GM20000 (cell line): ENCODE measurements at regions not wholly inside any gene's neighbourhood (a gene's known extent, or its start where the extent isn't known, plus 50 kb on each side); places are given as distances from the start of the nearest gene placed in this dataset.

ENCODE experiments used
- DNase-seq: peaks from one replicate; pipeline ENCODE4 v3.0.0; 2012; ENCODE audit warnings: low spot score
- TF ChIP-seq, protein P1 (sequence below): IDR thresholded peaks from 2 replicates; pipeline ENCODE4 v1.5.1; 2012; ENCODE audit warnings: mild to moderate bottlenecking, control low read depth; ENCODE audit errors: extremely low read depth, missing control alignments

DNA sequence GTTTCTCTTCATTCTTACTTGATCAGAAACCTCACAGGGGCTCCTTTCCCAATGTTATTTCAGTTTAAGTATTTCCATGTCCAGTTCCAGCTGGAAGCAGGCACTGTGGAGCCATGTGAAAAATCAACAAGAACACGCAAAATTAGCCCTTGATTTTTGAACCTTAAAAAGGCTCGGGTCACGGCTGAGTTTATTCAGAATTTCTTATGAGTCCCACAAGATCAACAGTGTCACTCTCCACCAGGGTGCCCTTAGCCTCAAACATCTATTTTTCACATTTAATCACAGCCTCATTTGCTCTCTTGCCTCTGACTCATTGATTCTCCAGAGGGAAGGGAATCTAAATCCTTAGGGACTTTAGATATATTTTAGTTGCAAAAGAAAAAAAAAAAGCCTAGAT lies 157.7 kb upstream of the AVPR1A start:
- TF ChIP-seq, protein P1, sequence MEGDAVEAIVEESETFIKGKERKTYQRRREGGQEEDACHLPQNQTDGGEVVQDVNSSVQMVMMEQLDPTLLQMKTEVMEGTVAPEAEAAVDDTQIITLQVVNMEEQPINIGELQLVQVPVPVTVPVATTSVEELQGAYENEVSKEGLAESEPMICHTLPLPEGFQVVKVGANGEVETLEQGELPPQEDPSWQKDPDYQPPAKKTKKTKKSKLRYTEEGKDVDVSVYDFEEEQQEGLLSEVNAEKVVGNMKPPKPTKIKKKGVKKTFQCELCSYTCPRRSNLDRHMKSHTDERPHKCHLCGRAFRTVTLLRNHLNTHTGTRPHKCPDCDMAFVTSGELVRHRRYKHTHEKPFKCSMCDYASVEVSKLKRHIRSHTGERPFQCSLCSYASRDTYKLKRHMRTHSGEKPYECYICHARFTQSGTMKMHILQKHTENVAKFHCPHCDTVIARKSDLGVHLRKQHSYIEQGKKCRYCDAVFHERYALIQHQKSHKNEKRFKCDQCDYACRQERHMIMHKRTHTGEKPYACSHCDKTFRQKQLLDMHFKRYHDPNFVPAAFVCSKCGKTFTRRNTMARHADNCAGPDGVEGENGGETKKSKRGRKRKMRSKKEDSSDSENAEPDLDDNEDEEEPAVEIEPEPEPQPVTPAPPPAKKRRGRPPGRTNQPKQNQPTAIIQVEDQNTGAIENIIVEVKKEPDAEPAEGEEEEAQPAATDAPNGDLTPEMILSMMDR: no peak
- DNase-seq: no peak

DNA sequence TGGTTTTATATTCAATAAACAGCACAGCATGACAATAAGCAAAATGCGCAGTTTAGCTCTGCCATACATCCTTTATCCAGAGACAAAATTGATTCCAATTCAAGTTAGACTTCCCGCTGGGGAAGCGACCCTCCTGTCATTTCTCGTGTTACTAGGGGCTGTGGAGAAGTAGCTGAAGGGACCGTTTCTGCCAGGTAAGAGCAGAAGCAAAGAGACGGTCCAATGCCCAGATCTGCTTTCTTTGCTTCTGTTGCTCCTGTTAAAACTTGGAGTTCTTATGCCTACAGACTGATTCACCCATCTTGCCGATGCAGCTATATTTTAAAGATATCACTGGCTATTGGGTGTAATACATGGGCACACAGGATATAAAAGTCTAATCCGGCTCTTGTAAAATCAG lies 156.8 kb upstream of the AVPR1A start:
- TF ChIP-seq, protein P1: no peak
- DNase-seq: no peak

DNA sequence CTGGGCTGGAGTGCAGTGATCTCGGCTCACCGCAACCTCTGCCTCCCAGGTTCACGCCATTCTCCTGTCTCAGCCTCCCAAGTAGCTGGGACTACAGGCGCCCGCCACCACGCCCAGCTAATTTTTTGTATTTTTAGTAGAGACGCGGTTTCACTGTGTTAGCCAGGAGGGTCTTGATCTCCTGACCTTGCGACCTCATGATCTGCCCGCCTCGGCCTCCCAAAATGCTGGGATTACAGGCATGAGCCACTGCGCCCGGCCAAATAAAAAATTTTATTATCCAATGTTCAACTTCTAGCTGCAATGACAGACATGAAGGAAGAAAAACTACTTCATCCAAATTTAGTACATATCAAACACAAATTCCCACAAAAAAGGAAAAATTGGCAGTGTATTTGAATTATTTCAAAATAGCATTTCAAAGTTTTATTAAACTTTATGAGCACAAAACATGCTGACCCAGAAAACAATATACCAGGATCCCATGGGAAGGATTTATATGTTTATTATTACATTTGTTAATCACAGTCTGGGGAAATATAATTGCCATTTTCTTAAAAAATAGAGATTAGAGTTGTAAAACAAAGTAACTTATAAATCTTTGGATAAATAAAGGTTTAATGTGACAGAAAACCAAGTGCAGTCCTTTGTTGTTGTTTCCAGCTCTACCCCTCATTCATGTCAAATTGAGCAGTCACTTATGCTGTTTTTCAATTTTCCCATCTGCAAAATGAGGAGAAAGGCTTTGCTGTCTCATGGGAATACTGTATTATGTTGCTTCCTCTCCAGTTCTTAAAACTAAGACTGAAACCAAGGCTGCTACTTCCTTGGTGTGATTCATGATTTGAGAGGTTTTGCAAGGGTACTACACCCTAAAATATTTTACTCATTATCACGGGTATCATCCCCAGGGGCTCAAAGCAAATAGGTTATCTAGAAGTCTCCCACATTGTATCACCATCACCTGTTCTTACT lies 155.2 kb upstream of the AVPR1A start:
- no peak for DNase-seq
- TF ChIP-seq, protein P1: no peak

DNA sequence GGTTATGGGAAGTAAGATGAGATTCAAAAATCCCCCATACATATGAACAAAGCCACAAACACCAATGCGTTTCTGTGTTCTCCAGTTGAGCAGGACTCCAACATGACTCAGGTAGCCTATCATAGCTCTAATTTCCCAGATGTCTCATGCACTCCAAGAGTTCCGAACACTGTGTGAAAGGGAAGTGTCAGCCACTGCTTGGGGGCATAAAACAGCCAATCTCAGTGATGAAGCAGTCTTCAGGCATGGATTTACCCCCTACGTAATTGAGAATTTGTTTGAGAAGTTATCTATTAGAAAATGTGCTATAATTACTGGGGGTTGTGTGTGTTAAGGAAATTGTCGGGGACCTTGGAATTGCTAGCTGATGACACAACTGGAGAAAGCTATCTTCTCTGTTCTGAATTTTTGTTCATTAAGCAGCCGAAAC lies 153.9 kb upstream of the AVPR1A start:
- peak; percentile 8 for DNase-seq
- TF ChIP-seq, protein P1: no peak

DNA sequence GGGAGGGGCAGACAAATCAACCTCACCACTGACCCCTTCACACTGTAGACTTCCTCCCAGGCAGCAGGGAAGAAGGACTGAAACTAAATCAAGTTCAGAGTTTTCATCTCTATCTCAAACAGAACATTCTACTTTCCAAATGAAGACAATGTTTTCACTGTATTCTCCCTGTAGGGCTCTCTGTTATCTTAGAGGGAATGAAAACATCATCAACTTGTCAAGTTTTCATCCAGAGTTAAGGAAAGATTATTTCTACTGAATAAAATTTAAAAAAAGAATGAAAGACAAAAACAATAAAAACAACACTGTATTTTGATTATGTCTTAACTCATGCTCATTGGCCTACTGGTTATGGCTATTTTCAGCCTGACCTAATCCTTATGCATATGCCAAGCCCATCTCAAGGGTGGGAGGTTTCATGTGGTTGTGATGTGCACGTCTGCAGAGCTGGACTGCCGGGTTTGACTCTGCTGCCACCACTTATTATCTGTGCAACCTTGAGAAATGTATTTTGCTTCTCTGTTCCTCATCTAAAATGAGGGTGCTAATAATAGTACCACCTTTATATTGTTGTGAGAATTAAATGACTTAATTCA lies 152.0 kb upstream of the AVPR1A start:
- no peak for DNase-seq
- TF ChIP-seq, protein P1: no peak

DNA sequence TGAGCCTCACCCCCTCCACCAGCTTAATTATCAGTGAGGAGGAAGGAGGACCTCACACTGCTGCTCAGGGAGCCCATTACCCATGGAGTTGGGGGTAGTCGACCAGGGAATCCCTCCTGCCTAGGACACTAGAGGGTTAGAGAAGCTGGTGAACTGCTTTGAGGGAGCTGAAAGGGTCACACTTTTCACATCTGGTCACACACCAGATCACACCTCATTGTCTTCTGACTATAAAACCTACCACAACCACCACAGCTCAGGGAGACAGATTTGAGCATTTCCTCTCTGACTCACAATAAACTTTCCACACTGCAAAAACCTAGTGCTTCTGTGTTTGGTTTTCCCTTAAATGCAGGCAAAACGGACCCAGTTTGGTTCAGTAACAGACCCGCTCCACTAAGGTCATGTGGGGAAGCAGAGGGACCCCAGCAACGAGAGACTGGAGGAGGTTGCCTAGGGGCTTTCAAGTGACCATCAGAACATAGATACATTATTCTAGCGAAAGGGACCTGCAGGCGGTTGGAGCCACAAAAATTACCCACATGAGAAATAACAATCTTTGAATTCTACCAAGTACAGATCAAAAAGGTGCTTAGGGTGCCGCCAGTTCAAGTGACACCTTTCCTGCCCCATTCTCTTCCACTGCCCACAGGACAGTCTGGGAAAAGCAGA lies 151.4 kb upstream of the AVPR1A start:
- peak; percentile 23 for DNase-seq
- TF ChIP-seq, protein P1: no peak

DNA sequence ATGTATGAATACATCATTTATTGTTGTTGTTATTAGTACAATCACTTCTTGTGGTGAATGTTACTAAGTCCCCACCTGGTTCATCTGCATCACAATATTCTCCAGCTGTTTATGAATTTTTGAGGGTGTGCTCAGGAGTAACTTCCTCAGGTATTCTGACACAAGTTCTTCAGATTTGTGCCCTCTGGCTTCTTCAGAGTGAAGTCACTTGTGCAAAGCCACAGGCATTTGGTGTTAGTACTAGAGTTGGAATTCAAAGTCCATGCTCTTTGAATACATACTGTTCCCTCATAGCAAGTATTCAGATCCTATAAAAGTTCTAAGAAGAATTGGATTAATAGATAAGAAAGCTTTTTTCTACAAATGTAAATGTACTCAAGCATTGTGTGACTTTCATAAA lies 150.3 kb upstream of the AVPR1A start:
- TF ChIP-seq, protein P1: no peak
- no peak for DNase-seq
